ENCODE measurements at regions not wholly inside any gene's neighbourhood (a gene's known extent, or its start where the extent isn't known, plus 50 kb on each side); places are given as distances from the start of the nearest gene placed in this dataset.

DNA sequence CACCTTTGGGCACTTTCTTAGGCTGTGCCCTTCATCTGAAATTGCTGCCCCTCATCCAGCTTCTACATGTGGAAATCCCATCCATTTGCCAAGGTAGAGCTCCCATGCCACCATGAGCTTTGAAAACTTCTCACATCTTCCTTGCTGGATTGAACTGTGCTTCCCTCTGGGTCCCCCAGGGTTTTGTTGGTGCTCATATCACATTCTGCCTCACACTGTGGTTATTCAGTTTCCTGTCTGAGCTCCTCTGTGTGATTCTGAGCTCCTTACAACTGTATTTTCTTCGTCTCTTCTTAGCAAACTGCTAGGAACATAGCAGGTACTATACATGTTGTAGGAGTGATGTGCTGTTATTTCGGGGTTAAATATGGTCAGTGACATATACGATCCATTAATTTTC, 74.9 kb upstream of the KL start:
- no peak for TF ChIP-seq POLR2A (IDR thresholded peaks at IDR 0.05)
- TF ChIP-seq, protein P1, sequence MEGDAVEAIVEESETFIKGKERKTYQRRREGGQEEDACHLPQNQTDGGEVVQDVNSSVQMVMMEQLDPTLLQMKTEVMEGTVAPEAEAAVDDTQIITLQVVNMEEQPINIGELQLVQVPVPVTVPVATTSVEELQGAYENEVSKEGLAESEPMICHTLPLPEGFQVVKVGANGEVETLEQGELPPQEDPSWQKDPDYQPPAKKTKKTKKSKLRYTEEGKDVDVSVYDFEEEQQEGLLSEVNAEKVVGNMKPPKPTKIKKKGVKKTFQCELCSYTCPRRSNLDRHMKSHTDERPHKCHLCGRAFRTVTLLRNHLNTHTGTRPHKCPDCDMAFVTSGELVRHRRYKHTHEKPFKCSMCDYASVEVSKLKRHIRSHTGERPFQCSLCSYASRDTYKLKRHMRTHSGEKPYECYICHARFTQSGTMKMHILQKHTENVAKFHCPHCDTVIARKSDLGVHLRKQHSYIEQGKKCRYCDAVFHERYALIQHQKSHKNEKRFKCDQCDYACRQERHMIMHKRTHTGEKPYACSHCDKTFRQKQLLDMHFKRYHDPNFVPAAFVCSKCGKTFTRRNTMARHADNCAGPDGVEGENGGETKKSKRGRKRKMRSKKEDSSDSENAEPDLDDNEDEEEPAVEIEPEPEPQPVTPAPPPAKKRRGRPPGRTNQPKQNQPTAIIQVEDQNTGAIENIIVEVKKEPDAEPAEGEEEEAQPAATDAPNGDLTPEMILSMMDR (IDR thresholded peaks at IDR 0.05): no peak

Data from heart left ventricle (tissue), 13 donors.